ENCODE measurements at regions not wholly inside any gene's neighbourhood (a gene's known extent, or its start where the extent isn't known, plus 50 kb on each side); places are given as distances from the start of the nearest gene placed in this dataset.
"Not testable (repeated sequence)": the region's sequence is repeated elsewhere in the genome, so short reads cannot be mapped to it uniquely, and the experiment has no call there.

GRCh38 chr5:17743580-17744435, 109.5 kb downstream of the TAF11L14 start:
- Histone ChIP-seq H3K36me3 (no peaks in the 10 kb centered on the region), H3K4me3 (no peak overlapping the region), H3K4me1 (no peaks in the 10 kb centered on the region), H3K27ac (no peak overlapping the region), H3K27me3 (no peaks in the 10 kb centered on the region), H3K9me3 (no peaks in the 10 kb centered on the region)
- no peak for DNase-seq
- intact Hi-C loops (cut with DNase I; ENCODE audit: low total_unique reads): no loop called here
- in situ Hi-C loops (cut with MboI; ENCODE audit: low sequenced_read_pairs in 4 of 4): no loop called here
- TF ChIP-seq POLR2A (IDR thresholded peaks at IDR 0.05) (no peak), CTCF (IDR thresholded peaks at IDR 0.05 in 4 of 5, conservative IDR thresholded peaks at IDR 0.05 in 1 of 5) (no peak)
- no peak for ATAC-seq

- Histone ChIP-seq H3K9me3 (no peaks in the 10 kb centered on the region), H3K36me3 (no peaks in the 10 kb centered on the region), H3K4me1 (no peaks in the 10 kb centered on the region), H3K27ac (no peak overlapping the region), H3K27me3 (no peaks in the 10 kb centered on the region), H3K4me3 (no peak overlapping the region)
- in situ Hi-C loops (cut with MboI; ENCODE audit: low sequenced_read_pairs in 4 of 4): no loop called here
- DNase-seq (no peak), ATAC-seq (no peak)
- no peak for TF ChIP-seq CTCF (IDR thresholded peaks at IDR 0.05 in 4 of 5, conservative IDR thresholded peaks at IDR 0.05 in 1 of 5)
- TF ChIP-seq POLR2A (IDR thresholded peaks at IDR 0.05): no peak
- intact Hi-C loops (cut with DNase I; ENCODE audit: low total_unique reads): no loop called here
Observed at GRCh38 chr5:17748201-17748600, 113.9 kb downstream of the TAF11L14 start.

GRCh38 chr5:17748941-17749340, 114.7 kb downstream of the TAF11L14 start:
- Histone ChIP-seq H3K4me1 (no peaks in the 10 kb centered on the region), H3K36me3 (no peaks in the 10 kb centered on the region), H3K27me3 (no peaks in the 10 kb centered on the region), H3K27ac (no peak overlapping the region), H3K4me3 (no peak overlapping the region), H3K9me3 (no peaks in the 10 kb centered on the region)
- in situ Hi-C loops (cut with MboI; ENCODE audit: low sequenced_read_pairs in 4 of 4): no loop called here
- intact Hi-C loops (cut with DNase I; ENCODE audit: low total_unique reads): no loop called here
- DNase-seq (no peak), ATAC-seq (no peak)
- no peak for TF ChIP-seq CTCF (IDR thresholded peaks at IDR 0.05 in 4 of 5, conservative IDR thresholded peaks at IDR 0.05 in 1 of 5)
- no peak for TF ChIP-seq POLR2A (IDR thresholded peaks at IDR 0.05)

- in situ Hi-C loops (cut with MboI; ENCODE audit: low sequenced_read_pairs in 4 of 4): not testable (repeated sequence)
Observed at GRCh38 chr5:17755406-17755805, 121.1 kb downstream of the TAF11L14 start.

GRCh38 chr5:17761326-17761725, 127.1 kb downstream of the TAF11L14 start:
- in situ Hi-C loops (cut with MboI; ENCODE audit: low sequenced_read_pairs in 4 of 4): no loop called here
- ATAC-seq: no peak
- no peaks in the 10 kb centered on the region for H3K9me3 ChIP-seq
- TF ChIP-seq CTCF (IDR thresholded peaks at IDR 0.05 in 4 of 5, conservative IDR thresholded peaks at IDR 0.05 in 1 of 5) (no peak), POLR2A (IDR thresholded peaks at IDR 0.05) (no peak)
- H3K27me3 ChIP-seq: no peaks in the 10 kb centered on the region
- H3K4me1 ChIP-seq: no peaks in the 10 kb centered on the region
- no peak for DNase-seq
- no peaks in the 10 kb centered on the region for H3K36me3 ChIP-seq
- intact Hi-C loops (cut with DNase I; ENCODE audit: low total_unique reads): no loop called here
- H3K27ac ChIP-seq: no peak overlapping the region
- H3K4me3 ChIP-seq: no peak overlapping the region

More at GRCh38 chr5:17755406-17755805, 121.1 kb downstream of the TAF11L14 start:
- H3K36me3 ChIP-seq; DNase-seq; H3K9me3 ChIP-seq; intact Hi-C loops (cut with DNase I; ENCODE audit: low total_unique reads); ATAC-seq; H3K27me3 ChIP-seq; H3K4me3 ChIP-seq; H3K4me1 ChIP-seq; H3K27ac ChIP-seq: not testable (repeated sequence)
